T-helper 2 cell (primary cell): ENCODE measurements at regions not wholly inside any gene's neighbourhood (a gene's known extent, or its start where the extent isn't known, plus 50 kb on each side); places are given as distances from the start of the nearest gene placed in this dataset.

ENCODE experiments used
- DNase-seq, 5 experiments: peaks; one replicate each; pipeline versions ENCODE4 v3.0.0 to v3.0.0-alpha.2; 2012 to 2022

DNA sequence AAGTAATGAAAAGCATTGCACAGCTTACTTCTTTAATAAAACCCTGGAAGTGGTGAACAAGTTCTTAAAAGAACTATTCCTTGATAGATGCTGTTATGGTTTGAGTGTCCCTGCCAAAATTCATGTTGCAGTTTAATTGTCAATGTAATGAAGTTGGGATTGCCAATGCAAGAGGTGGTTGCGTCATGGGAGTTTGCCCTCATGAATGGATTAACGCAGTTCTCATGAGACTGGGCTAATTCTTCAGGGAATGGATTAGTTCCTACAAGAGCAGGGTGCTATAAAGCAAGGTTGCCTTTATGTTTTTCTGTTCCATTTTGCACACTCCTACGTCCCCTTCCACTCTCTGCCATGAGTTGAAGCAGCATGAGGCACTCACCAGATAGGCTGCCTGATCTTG lies 446.7 kb upstream of the B3GALT2 start:
- DNase-seq = no peak

DNA sequence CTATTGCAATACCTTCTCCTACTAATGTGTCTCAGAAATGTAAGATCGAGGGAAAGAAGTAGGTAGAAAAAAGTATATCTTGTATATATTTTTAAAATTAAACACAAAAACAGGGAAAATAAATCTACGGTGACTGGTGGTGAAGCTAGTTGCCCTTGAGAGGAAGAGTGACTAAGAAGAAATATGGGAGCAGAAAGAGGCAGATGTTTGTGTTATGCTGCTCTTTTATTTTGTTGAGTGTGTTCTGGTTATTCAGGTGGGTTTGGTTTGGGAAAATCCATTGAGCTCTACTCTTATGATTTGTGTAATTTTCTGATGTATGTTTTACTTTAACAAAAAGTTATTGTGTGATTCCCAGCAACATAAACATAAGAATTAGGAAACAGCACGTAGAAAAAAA lies 444.9 kb upstream of the B3GALT2 start:
- no peak for DNase-seq

DNA sequence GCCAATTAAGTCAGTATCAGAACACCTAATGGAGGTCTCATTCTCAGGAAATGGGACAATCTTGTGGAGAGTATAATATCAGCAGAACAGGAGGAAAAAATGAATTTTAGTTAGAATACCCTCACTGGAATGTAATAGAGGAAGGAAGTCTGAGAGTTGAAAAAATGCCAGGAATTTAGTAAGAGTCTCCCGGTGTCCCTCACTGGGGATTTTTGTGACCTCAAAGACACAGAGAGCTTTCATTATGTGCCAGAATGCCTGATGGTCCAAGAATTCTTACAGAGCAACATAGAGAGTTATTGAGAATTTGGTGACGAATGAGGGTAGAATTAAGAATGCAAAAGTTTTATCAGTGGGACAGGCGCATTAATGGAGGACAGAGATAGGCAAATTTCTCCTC lies 443.5 kb upstream of the B3GALT2 start:
- no peak for DNase-seq

DNA sequence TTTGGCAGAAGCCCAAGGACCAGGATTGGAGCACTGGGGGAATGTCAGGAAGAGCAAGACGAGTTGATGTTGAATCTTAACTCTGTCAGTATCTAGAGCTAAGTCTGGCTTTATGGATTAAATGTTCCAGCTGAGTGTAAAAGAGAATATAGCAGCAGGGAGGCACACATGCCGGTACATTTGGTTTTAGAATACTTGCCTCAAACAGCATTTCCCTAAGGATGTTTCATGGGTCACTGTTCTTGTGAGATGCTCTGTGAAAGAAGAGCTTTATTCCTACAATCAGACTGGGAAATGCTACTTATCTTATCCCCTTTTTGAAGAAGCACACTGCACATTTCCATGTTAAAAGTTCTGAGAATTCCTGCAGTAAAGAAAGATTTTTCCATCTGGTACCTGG lies 440.3 kb upstream of the B3GALT2 start:
- DNase-seq = no peak

DNA sequence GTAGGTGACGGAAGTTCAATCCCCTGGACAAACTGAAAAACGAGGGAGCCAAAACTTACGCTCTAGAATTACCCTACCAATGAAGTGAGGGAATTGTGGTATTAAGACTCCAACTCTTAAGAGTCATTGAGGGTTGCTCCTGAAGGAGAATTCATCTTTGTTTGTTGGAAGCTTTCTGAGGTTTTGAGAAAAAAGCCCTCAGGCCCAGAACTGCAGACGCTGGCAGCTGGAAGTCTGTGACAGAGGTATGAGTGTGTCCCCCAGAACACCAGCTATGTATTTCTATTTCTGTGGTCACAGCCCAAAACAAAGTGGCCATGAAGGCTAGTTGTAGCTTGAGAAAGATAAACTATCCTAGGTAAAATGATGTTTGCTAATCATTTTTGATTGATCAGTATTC lies 438.8 kb upstream of the B3GALT2 start:
- no peak for DNase-seq

DNA sequence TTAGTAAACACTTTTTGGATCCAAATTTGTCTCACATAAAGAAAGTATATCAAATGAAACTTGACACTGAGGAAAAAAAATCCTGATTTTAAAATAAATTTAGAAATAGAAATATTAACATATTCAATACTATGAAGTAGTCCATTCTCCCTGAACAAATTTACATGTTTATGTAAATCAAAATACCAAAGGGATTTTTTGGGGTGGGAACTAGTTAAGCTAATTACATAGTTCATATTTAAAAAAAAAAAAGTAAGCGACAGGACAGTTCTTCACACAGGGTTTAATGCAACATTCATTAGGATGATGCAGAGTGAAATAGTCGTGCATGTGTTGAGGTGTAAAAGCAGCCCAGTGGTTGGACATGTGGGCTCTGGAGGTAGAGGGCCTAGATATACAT lies 433.5 kb upstream of the B3GALT2 start:
- no peak for DNase-seq

DNA sequence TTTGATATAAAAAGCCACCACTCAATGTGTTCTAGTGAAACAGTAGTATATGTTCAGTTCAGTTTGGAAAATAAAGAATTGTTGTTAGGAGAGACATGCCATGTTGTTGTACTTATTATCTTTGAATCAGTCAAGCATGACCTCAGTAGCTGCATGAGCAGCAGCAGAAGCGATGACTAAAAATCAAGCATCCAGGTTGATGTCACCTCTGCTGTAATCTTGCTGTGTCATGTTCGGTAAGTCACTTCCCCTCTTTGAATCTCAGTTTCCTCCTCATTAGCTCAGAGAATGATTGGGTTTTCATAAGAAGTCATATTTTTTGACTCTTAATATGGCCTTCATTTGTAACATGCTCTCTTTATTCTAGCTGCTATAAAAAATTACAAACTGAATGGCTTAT lies 428.4 kb upstream of the B3GALT2 start:
- peak in 1 of 5 experiments; percentile 64 for DNase-seq

DNA sequence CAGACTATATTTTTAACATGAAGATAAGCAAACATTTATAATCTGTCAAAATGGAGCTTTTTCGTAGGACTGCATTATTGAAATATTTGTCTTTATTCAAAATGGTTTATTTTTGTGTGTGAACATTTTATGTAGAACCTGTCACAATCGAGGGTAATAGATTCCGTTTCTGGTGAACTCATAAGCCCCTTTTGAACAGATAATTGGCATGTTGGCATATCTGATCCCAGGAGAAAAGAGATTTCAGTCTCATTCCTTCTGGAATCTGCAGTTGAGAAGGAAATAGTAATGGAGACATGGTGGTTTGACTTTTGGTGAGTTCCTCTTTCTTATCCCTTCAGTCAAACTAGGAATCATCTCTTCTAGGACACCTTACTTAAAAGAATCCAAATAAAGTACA lies 427.9 kb upstream of the B3GALT2 start:
- no peak for DNase-seq

DNA sequence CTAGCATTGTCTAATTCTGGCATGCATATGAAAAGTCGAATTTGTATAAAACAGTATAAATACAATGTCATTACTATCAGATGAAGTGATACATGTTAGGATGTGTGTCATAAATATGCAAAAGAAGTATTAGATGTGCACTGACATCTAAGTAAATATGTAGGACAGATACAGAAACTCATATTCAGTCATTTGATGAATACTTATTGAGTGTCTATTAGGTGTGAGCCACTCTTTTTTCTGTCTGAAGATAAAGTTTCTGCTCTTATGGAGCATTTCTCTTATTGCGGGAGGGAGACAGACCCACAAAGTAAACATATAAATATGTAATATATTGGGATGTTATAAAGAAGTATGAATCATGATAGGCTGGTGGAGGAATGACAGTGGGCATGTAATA lies 426.6 kb upstream of the B3GALT2 start:
- DNase-seq = no peak

DNA sequence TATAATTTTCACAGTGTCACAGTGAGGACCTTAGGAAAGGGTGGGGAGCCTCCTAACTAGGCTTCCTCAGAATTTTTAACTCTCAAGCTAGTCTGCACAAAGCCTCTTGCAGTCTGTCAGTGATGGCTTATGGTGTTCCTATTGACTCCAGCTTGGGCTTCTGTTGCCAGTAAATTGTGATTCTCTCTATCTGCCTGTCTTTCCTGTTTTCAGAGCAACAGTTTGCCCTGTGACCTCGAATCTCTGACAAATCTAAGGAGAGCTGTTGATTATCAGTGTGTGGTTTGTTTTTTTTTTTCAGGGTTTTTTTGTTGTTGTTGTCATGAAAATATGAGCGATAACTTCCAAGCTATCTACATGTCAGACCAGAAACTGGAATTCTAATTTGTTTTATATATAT lies 423.2 kb upstream of the B3GALT2 start:
- peak in 1 of 5 experiments; percentile 37 for DNase-seq

DNA sequence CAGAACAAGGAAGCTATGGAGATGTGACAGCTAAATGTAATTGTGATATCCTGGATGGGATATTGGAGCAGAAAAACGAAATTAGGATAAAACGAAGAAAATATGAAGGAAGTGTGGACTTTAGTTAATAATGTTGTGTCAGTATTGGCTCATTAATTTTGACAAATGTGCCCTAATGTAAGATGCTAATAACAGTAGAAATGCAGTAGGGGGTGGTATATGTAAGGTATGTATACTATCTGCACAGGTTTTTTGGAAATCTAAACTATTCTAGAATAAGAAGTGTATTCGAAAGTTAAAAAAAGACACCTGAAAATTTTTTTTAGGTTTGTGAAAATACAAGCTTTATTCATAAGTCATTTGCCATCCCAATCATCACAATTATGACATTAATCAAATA lies 421.4 kb upstream of the B3GALT2 start:
- DNase-seq = no peak

DNA sequence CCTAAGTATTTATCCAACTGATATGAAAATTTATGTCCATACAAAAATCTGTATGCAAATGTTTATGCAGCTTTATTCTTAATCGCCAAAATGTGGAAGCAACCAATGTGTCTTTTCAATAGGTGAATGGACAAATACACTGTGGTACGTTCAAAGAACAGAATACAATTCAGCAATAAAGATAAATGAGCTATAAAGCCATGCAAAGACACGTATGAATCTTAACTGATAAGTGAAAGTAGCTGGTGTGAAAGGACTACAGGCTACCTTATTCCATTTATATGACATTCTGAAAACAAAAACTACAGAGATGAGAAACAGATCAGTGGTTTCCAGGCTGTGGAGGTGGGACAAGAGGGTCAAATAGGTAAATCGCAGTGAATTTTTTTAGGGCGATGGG lies 419.6 kb upstream of the B3GALT2 start:
- DNase-seq = no peak

DNA sequence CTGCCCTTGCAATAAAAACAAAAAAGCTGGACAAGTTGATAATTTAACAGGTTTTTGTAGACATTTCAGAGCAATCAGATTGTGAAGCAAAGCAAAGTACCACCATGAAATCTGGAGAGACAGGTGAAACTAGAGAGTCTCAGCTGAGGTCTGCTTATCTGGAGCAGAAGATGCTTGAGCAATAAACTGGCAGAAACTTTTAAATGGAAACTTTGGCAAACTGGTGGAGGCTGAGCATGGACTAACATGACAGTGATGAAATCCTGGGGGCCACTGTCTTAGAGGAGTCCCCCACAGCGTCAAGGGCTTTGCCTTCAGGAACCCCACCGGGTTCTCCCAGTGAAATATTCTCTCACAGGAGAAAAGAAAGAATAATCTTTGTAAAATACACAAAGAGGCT lies 416.3 kb upstream of the B3GALT2 start:
- DNase-seq = no peak

DNA sequence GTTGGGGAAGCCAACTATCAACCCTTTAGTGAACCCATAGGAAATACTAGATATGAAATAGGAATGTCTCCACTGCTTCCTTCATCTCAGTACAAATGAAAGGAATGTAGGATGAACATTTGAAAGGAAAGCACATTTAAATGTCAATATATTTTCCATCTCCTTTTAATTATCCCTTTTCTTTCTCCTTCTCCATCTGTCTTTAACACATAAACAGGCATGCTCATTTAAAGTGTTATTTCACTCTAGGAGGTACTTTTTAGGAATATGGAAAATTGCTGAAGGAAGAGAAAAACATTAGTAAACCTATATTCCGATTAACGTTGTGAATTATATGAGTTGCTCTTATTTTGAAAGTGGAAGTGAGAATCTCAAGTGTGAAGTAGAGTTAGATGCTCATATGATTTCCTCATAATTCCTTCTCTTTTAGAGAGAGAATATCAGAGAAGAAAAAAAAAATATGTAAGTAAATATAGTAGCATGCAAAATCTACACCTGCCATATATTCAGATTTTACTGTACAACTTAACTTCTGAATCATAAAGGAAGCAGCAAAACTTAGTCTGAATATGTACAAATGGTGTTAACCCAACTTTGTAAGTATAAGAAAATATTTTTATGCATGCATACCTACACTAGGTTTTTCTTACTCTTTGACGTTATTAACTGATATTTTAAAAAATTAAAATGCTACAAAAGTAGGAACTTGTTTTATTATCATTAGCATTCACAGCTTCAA lies 406.9 kb upstream of the B3GALT2 start:
- DNase-seq = no peak

DNA sequence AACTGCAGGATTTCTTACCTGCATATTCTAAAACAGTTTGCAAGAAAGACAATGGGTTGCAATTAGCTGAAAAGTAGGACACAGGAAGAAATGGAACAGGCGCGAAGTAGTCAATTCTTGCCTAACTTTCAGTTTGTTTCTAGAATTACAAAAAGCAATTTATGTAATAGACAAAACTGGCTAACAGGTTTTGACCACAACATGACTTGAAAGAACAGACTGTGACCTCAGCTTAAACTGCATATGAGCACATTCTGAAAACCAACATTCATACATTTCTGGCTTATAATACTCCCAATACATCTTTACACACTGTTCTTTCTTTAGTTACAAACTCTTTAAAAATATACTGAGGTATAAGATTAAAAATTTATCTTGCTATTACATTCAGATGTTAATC lies 405.9 kb upstream of the B3GALT2 start:
- DNase-seq = peak in 2 of 5 experiments; percentile 56 to 63

DNA sequence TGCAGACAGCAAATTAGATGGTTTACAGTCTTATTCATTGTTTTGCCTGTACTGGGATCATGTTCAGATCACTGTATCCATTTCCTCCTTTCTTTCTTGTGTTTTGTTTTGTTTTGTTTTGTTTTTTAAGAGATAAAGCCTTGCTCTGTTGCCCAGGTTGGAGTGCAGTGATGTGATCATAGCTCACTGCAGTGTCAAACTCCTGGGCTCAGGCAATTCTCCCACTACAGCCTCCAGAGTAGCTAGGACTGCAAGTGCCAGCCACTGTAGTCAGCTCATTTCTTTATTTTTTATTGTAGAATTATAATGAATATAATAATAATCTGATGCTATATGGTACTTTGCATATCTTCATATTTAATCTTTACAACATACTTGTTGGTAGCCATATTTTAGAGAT lies 403.7 kb upstream of the B3GALT2 start:
- no peak for DNase-seq

DNA sequence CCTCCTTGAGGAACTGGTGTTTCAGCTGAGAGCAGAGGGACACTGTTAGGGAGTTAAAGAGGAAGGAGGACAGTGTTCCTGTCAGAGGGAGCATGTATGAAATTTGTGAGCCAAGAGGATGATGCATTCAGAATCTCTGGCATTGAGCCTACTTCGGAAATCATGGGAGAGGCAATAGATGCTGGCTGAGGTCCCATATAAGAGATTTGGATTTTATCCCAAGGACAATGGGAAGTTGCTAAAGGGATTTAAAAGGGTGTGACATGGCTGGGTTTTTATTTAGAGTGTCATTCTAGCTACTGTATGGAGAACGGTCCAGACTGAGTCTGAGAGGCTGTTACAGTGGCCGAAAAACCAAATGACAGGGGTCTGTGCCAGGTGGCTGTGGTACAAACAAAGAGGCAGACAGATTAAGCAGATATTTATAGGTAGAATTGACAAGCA lies 403.2 kb upstream of the B3GALT2 start:
- no peak for DNase-seq

DNA sequence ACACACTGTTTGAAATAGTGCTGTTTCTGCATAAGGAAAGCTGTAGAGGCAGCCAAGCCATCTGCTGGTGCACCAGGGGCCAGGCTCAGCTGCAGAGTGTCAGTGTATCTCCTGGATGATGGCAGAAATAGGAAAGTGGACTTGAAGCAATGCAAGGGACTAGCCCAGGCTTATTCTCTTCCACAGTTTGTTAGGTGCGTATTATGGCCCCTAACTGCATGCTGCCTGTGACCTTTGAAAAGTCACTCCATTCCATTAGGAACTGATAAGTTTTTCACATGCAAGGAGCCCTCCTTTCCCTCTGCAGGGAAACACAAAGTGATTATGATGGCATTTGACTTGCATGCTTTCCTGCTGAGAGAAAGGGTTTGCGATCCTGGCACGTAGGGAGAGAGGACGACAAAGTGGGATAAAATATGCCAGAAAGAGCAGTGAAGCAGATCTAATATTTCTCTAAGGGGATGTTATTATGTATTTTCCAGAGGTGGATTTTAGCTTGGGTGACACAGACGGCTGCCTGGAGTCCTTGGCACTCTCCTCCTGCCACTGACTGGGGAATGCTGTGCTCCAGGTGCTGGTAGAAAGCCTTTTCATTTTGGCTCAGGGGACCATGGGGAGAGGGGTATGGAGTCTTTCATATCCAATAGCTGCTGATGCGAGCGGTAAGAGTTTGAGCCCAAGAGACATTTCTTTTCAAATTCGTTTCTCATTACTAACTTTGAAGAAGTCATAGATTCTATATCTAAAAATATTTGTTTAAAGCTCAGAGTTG lies 402.1 kb upstream of the B3GALT2 start:
- no peak for DNase-seq

DNA sequence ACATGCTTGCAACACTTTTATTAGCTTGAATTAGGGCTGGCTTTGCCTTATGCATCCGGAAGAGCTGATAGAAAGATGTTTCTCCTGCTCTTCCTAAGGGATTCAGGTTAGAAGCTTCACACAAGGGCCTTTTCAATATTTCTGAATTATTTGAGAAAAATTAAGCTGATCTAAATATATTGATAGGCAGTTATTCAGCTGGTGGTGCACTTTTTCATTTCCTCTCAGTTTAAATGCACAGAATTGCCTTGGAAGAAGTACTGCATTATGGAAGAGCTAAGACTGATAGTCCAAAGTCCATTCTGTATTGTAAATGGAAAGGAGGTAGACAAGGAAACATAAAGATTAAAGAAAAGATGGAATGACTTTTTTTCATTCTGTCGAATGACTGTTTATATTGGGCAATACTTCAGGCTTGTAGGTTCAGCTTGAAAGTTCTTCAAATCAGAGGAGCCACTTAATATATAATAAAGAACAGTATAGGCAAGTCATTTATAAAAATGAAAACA lies 398.4 kb upstream of the B3GALT2 start:
- DNase-seq = no peak

DNA sequence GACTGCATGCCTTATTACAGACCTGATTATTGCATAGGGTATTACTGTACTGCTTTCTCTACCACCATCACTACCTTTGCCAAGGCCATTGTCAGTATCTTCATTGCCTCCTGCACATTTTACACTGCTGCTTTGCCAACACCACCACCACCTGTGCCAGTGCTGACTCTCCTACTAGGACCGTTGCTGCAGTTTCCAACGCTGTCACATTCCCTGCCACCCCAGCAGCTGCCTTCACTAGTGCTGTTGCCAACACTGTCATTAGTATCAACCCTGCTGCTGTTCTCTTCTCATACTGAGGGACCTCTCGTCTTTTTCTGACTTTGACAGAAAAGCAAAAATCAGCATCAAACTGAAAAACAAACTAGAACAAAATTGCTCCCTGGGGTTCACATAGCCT lies 394.9 kb upstream of the B3GALT2 start:
- no peak for DNase-seq

DNA sequence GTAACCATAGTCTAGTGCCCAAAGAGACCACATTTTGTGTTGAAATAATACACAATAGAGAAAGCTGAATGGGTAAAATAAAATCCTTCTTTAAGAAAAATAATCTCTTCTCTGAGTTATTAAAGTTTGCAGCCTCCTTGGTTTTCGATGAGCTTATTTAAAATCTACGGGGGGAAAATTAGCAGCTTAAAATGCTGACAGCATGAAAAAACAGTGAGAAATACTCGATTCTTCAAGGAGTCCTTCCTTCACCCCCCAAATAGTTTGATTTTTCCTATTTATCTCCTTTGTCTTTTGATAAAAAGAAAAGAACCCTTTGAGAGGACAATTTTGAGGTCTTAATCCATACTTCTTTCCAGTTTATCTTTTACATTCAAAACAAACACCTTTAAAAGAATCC lies 394.0 kb upstream of the B3GALT2 start:
- no peak for DNase-seq

DNA sequence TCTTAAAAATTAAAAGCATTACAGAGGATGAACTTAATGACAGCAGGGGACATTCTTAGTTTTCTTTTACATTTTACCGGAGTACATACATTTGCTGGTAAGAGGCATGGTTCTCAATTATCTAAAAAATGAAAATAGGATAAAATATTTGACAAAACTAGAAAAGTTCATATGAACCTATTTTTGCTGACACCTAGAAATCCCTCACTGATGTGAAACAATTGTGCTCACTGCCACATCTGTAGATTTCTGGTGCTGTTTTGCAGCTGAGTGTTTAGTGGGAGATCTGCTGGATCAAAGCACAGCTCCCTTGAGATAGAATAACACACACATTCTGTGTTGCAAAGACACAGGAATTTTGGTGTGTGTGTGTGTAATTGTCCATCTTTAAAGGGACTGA lies 392.9 kb upstream of the B3GALT2 start:
- no peak for DNase-seq

DNA sequence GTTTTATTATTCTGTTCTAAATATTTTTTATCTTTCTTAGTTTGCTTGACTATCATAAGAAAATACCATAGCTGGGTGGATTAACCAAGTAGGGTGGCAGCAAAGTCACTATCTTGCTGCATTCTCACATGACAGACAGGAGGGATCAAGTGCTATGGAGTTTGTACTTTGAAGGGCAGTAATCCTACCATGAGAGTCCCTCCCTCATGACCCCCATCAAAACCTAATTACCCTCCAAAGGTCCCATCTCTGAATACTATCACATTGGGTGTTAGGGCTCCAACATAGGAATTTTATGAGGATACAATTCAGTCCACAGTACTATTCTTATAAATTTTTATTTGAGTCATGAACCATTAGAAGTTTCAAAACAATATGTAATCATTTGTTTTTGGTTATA lies 388.5 kb upstream of the B3GALT2 start:
- DNase-seq = no peak

DNA sequence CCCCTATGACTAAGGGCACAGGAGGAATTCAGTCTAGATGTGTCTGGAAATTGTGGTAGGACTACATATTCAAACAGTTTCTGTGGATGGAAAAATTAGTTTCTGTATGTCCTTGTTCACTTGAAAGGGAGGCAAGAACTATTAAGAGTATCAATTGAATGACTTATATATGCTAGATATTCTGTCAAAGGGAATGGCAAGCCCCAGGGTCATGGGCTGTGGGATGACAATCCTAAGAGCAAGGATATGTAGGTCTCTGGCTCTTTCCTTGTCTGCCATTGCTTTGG lies 383.5 kb upstream of the B3GALT2 start:
- DNase-seq = no peak
